ENCODE measurements at regions not wholly inside any gene's neighbourhood (a gene's known extent, or its start where the extent isn't known, plus 50 kb on each side); places are given as distances from the start of the nearest gene placed in this dataset.

DNA sequence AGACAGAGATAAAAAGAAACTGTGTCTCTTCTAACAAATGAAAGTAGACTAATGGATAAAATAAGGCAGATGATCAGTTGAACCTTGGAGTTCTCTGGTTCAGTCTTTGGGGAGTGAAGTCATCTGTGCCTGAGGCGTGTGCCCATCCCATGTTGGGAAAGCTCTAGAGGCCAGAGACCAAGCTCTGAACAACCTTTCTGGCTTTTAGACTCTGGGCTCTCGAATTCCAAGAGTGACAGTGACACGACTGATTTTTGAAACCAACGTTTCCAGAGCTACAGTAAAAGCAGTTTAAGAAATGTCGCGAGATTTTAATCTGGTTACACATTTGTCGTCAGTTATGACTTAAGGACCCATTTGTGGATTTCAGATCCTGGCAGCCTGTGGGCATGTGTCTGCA, 83.7 kb upstream of the APCDD1 start:
- H4K20me1 ChIP-seq (ENCODE audit: control insufficient read depth, insufficient read depth, insufficient read length): no peaks in the 10 kb centered on the region
- H3K23ac ChIP-seq (ENCODE audit: insufficient read length, low read depth, low read length): no peak overlapping the region
- no peak overlapping the region for H3K27ac ChIP-seq (ENCODE audit: insufficient read length, low read depth, low read length)
- no peaks in the 10 kb centered on the region for H3K23me2 ChIP-seq (ENCODE audit: insufficient read length, low read depth, low read length, poor library complexity, severe bottlenecking)
- DNase-seq: no peak
- WGBS (ENCODE audit: extremely low coverage, insufficient read length, low lambda C conversion rate): no CpG with 5 or more reads among the region's 7 CpGs
- no peaks in the 10 kb centered on the region for H3K79me1 ChIP-seq (ENCODE audit: insufficient read depth, low read depth, low read length, poor library complexity, severe bottlenecking)
- H3K56ac ChIP-seq (ENCODE audit: insufficient read length, low read depth, low read length): no peak overlapping the region
- H3K27me3 ChIP-seq (ENCODE audit: insufficient read depth, low read length): no peaks in the 10 kb centered on the region
- H3K4me3 Mint-ChIP-seq: no peak overlapping the region; a peak in 1 of 5 replicates
- H3K9me3 Mint-ChIP-seq: no peaks in the 10 kb centered on the region
- no peak overlapping the region for H4K5ac ChIP-seq (ENCODE audit: insufficient read length, low read depth, low read length)
- no peak overlapping the region for H2AK5ac ChIP-seq (ENCODE audit: insufficient read length, low read length)
- no peaks in the 10 kb centered on the region; a peak in 1 of 7 replicates for H3K36me3 Mint-ChIP-seq (ENCODE audit: insufficient read depth in 1 of 3, low read depth in 3 of 3)
- TF ChIP-seq, protein P1, sequence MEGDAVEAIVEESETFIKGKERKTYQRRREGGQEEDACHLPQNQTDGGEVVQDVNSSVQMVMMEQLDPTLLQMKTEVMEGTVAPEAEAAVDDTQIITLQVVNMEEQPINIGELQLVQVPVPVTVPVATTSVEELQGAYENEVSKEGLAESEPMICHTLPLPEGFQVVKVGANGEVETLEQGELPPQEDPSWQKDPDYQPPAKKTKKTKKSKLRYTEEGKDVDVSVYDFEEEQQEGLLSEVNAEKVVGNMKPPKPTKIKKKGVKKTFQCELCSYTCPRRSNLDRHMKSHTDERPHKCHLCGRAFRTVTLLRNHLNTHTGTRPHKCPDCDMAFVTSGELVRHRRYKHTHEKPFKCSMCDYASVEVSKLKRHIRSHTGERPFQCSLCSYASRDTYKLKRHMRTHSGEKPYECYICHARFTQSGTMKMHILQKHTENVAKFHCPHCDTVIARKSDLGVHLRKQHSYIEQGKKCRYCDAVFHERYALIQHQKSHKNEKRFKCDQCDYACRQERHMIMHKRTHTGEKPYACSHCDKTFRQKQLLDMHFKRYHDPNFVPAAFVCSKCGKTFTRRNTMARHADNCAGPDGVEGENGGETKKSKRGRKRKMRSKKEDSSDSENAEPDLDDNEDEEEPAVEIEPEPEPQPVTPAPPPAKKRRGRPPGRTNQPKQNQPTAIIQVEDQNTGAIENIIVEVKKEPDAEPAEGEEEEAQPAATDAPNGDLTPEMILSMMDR (conservative IDR thresholded peaks at IDR 0.05): no peak
- no peak overlapping the region for H4K91ac ChIP-seq (ENCODE audit: insufficient read length, low read depth, low read length)
- no peak overlapping the region for H3K4me2 ChIP-seq (ENCODE audit: insufficient read depth, insufficient read length, low read length)
- no peak overlapping the region for H2AFZ ChIP-seq (ENCODE audit: low read length)
- no peak overlapping the region for H3K14ac ChIP-seq (ENCODE audit: insufficient read depth, low read length)
- no peak overlapping the region for H2BK5ac ChIP-seq (ENCODE audit: insufficient read length, low read length)
- no peak overlapping the region for H3T11ph ChIP-seq (ENCODE audit: low read length)
- no peak overlapping the region for H3K4ac ChIP-seq (ENCODE audit: low read depth, low read length)
- H2BK20ac ChIP-seq (ENCODE audit: low read depth, low read length, poor library complexity, severe bottlenecking): no peak overlapping the region
- no peak overlapping the region for H3K18ac ChIP-seq (ENCODE audit: insufficient read length, low read depth, low read length)
- H3K9ac ChIP-seq (ENCODE audit: extremely low read depth, insufficient read length, low read length): no peak overlapping the region
- no peak overlapping the region for H3K27ac Mint-ChIP-seq
- H3K4me1 ChIP-seq (ENCODE audit: insufficient read depth, low read length): peaks cover 2% of the 10 kb centered on the region; the same call in 1 of the 2 replicates
- no peaks in the 10 kb centered on the region for H3K79me2 ChIP-seq (ENCODE audit: insufficient read depth, low read length)
- H4K8ac ChIP-seq (replicated peaks; ENCODE audit: insufficient read length, low read depth, low read length): no peak overlapping the region
- H3K9me3 ChIP-seq (ENCODE audit: control insufficient read depth, low read depth, low read length): no peaks in the 10 kb centered on the region
- no peak overlapping the region for H2BK12ac ChIP-seq (ENCODE audit: insufficient read length, low read depth, low read length)
- no peak overlapping the region for H2BK120ac ChIP-seq (ENCODE audit: low read depth, low read length, poor library complexity, severe bottlenecking)
- H3K27me3 Mint-ChIP-seq (ENCODE audit: low read depth): peaks cover 16% of the 10 kb centered on the region
- H2BK15ac ChIP-seq (ENCODE audit: low read depth, low read length): no peak overlapping the region
- H3K4me1 Mint-ChIP-seq: peaks cover 18 to 24% of the 10 kb centered on the region in 2 experiments

Data from H9 (cell line).